ENCODE measurements at regions not wholly inside any gene's neighbourhood (a gene's known extent, or its start where the extent isn't known, plus 50 kb on each side); places are given as distances from the start of the nearest gene placed in this dataset.

DNA sequence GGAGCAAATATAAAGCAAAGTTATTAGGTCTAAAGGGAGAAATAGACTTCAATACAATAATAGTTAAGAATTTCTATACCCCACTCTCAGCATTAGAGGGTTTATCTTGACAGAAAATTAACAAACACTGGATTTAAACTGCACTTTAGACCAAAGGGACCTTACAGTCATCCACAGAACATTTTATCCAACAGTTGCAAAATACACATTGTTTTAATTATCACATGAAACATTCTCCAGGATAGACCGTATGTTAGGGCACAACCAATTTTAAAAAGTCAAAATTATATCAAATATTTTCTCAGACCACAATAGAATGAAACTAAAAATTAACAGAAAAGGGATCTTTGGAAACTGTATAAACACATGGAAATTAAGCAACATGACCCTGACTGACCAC, 384.5 kb upstream of the C1orf87 start:
- DNase-seq (ENCODE audit: insufficient read length) (no peak), FAIRE-seq (no peak)
- no peak for TF ChIP-seq TAF1 (IDR thresholded peaks at IDR 0.05; ENCODE audit: borderline replicate concordance, low read depth, low read length)

GRCh38 chr1:60449876-60450275, 376.3 kb upstream of the C1orf87 start:
- FAIRE-seq (no peak), DNase-seq (ENCODE audit: insufficient read length) (no peak)
- no peak for TF ChIP-seq POLR2A (IDR thresholded peaks at IDR 0.05; ENCODE audit: low read depth, low read length)
- TF ChIP-seq TAF1 (IDR thresholded peaks at IDR 0.05; ENCODE audit: borderline replicate concordance, low read depth, low read length), result no peak
- no peak for TF ChIP-seq POLR2AphosphoS5 (IDR thresholded peaks at IDR 0.05; ENCODE audit: low read depth, low read length)

DNA sequence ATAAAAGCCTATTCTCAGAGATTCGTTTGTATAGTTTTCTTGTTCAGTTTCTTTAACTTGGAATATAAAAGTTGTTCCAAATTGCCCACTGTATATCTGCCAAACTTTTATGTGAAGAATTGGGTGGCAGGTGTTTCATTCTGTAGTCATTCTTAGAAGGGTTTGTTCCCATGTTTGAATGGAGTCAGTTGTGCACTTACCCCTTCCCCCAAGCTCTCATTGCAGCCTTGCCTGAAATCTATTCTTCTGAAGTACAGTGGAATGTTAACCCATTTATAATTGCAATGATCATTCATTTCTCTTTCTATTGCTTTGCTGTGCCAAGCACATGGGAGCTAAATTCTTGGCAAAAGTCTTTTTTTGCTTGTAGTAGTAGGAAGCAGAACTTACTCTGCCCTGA, 375.3 kb upstream of the C1orf87 start:
- DNase-seq (ENCODE audit: insufficient read length) (no peak), FAIRE-seq (no peak)
- TF ChIP-seq POLR2A (IDR thresholded peaks at IDR 0.05; ENCODE audit: low read depth, low read length) (no peak), TAF1 (IDR thresholded peaks at IDR 0.05; ENCODE audit: borderline replicate concordance, low read depth, low read length) (no peak), POLR2AphosphoS5 (IDR thresholded peaks at IDR 0.05; ENCODE audit: low read depth, low read length) (no peak)

GRCh38 chr1:60444680-60445079, 371.1 kb upstream of the C1orf87 start:
- no peak for DNase-seq (ENCODE audit: insufficient read length)
- no peak for TF ChIP-seq POLR2A (IDR thresholded peaks at IDR 0.05; ENCODE audit: low read depth, low read length)
- no peak for FAIRE-seq

- no peak for FAIRE-seq
- no peak for DNase-seq (ENCODE audit: insufficient read length)
- TF ChIP-seq POLR2AphosphoS5 (IDR thresholded peaks at IDR 0.05; ENCODE audit: low read depth, low read length) (no peak), POLR2A (IDR thresholded peaks at IDR 0.05; ENCODE audit: low read depth, low read length) (no peak), TAF1 (IDR thresholded peaks at IDR 0.05; ENCODE audit: borderline replicate concordance, low read depth, low read length) (no peak)
Measured at GRCh38 chr1:60436186-60436585, 362.6 kb upstream of the C1orf87 start.

DNA sequence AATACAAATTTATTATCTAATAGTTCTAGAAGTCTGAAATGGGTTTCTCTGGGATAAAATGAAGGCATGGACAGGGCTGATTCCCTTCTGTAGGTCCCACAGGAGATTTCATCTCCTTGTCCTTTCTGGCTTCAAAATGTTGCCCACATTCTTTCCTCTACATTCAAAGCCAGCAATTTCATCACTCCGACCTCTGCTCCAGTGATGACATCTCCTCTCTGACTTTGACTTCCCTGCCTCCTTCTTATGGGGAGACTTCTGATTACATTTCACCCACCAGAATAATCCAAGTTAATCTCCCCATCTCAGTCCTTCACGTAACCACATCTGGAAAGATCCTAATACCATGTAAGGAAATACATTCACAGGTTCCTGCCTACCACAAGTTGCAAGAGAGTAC, 358.0 kb upstream of the C1orf87 start:
- FAIRE-seq, result no peak
- DNase-seq (ENCODE audit: insufficient read length), result no peak

DNA sequence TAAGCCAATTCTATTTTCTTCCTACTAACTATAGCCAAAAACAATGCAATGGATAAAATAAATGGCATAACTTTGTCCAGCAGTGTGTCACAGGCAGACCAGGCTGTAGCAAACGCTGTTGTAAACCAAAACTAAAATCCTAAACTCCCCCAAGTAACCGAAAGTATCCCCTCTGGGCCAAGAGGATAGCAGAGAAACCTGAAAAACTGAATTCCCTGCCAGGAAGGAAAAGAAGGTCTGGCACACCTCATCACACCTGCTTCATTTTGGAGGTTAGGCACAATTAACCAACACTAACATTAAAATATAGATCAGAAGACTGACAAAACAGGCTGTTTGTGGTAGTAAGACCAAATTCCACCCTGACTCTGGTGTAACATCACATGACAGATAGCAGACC, 356.8 kb upstream of the C1orf87 start:
- no peak for FAIRE-seq
- DNase-seq (ENCODE audit: insufficient read length), result no peak
- no peak for TF ChIP-seq TAF1 (IDR thresholded peaks at IDR 0.05; ENCODE audit: borderline replicate concordance, low read depth, low read length)
- no peak for TF ChIP-seq POLR2AphosphoS5 (IDR thresholded peaks at IDR 0.05; ENCODE audit: low read depth, low read length)
- no peak for TF ChIP-seq POLR2A (IDR thresholded peaks at IDR 0.05; ENCODE audit: low read depth, low read length)

More for the DNA sequence above, 358.0 kb upstream of the C1orf87 start:
- TF ChIP-seq POLR2A (IDR thresholded peaks at IDR 0.05; ENCODE audit: low read depth, low read length) (no peak), POLR2AphosphoS5 (IDR thresholded peaks at IDR 0.05; ENCODE audit: low read depth, low read length) (no peak), TAF1 (IDR thresholded peaks at IDR 0.05; ENCODE audit: borderline replicate concordance, low read depth, low read length) (no peak)

- TF ChIP-seq TAF1 (IDR thresholded peaks at IDR 0.05; ENCODE audit: borderline replicate concordance, low read depth, low read length), result no peak
- no peak for TF ChIP-seq POLR2A (IDR thresholded peaks at IDR 0.05; ENCODE audit: low read depth, low read length)
- no peak for TF ChIP-seq POLR2AphosphoS5 (IDR thresholded peaks at IDR 0.05; ENCODE audit: low read depth, low read length)
- DNase-seq (ENCODE audit: insufficient read length) (no peak), FAIRE-seq (no peak)
Measured at GRCh38 chr1:60428127-60428526, 354.6 kb upstream of the C1orf87 start.

DNA sequence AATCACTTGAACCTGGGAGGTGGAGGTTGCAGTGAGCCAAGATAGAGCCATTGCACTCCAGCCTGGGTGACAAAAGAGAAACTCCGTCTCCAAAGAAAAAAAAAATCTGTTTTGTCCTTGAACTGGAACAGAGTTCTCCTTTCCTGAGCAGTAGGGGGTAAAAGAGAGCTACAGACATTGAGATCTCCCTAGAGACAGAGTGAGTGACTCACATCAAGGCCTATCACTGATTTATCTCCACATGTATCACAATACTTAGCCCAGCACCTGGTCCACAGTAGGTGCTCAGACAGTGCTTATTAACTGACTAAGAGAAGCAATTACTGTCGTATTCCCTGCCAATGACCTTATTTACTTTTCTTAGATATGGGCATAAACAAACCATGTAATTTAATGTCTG, 354.1 kb upstream of the C1orf87 start:
- no peak for FAIRE-seq
- no peak for DNase-seq (ENCODE audit: insufficient read length)
- TF ChIP-seq POLR2A (IDR thresholded peaks at IDR 0.05; ENCODE audit: low read depth, low read length) (no peak), TAF1 (IDR thresholded peaks at IDR 0.05; ENCODE audit: borderline replicate concordance, low read depth, low read length) (no peak), POLR2AphosphoS5 (IDR thresholded peaks at IDR 0.05; ENCODE audit: low read depth, low read length) (no peak)

GRCh38 chr1:60427194-60427593, 353.6 kb upstream of the C1orf87 start:
- FAIRE-seq (no peak), DNase-seq (ENCODE audit: insufficient read length) (no peak)
- no peak for TF ChIP-seq POLR2AphosphoS5 (IDR thresholded peaks at IDR 0.05; ENCODE audit: low read depth, low read length)
- no peak for TF ChIP-seq POLR2A (IDR thresholded peaks at IDR 0.05; ENCODE audit: low read depth, low read length)
- TF ChIP-seq TAF1 (IDR thresholded peaks at IDR 0.05; ENCODE audit: borderline replicate concordance, low read depth, low read length), result no peak

GRCh38 chr1:60425528-60425927, 352.0 kb upstream of the C1orf87 start:
- FAIRE-seq, result no peak
- TF ChIP-seq POLR2AphosphoS5 (IDR thresholded peaks at IDR 0.05; ENCODE audit: low read depth, low read length) (no peak), POLR2A (IDR thresholded peaks at IDR 0.05; ENCODE audit: low read depth, low read length) (no peak), TAF1 (IDR thresholded peaks at IDR 0.05; ENCODE audit: borderline replicate concordance, low read depth, low read length) (no peak)
- DNase-seq (ENCODE audit: insufficient read length), result no peak

DNA sequence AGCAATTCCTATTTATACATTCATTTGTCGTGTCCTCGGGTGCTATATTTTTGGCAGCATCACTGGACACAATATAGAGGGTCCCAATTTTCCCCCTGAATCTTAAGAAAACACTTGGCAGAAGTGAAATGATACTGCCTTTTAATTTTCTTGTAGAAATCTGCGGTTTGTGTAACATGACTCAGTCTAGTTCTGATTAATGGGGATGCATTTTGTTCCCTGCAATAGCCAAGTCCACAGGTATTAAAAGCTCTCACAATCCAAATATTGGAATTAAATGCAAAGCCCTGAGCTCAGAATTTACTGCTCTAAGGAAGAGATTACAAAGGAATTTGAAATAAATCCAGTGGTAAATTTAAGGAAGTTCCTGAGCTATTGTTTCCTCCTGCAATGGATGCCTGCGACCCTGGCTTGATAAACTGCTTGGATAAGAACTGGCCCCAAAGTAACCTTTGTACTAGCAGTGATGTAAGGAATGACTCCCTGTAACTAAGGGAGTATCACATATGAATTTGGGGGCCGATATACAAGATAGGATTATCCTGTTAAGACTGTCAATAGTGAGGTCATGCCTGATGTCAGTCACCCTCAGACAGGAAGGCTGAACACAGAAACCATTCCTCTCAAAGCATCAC, 349.7 kb upstream of the C1orf87 start:
- FAIRE-seq (peak; percentile 33), DNase-seq (ENCODE audit: insufficient read length) (no peak)
- TF ChIP-seq POLR2AphosphoS5 (IDR thresholded peaks at IDR 0.05; ENCODE audit: low read depth, low read length) (no peak), TAF1 (IDR thresholded peaks at IDR 0.05; ENCODE audit: borderline replicate concordance, low read depth, low read length) (no peak), POLR2A (IDR thresholded peaks at IDR 0.05; ENCODE audit: low read depth, low read length) (no peak)

DNA sequence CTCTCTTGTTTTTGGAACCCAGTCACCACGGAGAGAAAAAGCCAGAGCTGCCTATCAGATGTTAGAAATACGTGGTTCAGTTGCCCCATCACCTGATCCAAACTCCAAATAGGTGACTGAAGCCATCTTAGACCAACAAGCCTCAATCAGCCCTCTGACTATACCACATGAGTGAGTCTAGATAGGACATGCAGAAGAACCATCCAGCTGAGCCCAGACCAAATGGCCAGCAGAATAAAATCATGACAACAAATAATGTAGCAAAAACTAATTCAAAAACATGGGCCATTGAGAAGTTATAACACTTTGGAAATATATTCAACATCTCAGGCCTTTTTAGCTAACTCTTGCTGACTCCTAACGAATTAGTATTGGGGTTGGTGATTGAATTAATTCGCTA, 348.4 kb upstream of the C1orf87 start:
- FAIRE-seq, result no peak
- DNase-seq (ENCODE audit: insufficient read length), result no peak
- no peak for TF ChIP-seq POLR2AphosphoS5 (IDR thresholded peaks at IDR 0.05; ENCODE audit: low read depth, low read length)
- TF ChIP-seq POLR2A (IDR thresholded peaks at IDR 0.05; ENCODE audit: low read depth, low read length), result no peak

Data from GM12892 (cell line).